NCI-H1105 (cell line): ENCODE measurements at regions not wholly inside any gene's neighbourhood (a gene's known extent, or its start where the extent isn't known, plus 50 kb on each side); places are given as distances from the start of the nearest gene placed in this dataset.

Experiments
- DNase-seq: peaks from one replicate; lab custom pipeline; 2025; lab: John Stamatoyannopoulos, UW

DNA sequence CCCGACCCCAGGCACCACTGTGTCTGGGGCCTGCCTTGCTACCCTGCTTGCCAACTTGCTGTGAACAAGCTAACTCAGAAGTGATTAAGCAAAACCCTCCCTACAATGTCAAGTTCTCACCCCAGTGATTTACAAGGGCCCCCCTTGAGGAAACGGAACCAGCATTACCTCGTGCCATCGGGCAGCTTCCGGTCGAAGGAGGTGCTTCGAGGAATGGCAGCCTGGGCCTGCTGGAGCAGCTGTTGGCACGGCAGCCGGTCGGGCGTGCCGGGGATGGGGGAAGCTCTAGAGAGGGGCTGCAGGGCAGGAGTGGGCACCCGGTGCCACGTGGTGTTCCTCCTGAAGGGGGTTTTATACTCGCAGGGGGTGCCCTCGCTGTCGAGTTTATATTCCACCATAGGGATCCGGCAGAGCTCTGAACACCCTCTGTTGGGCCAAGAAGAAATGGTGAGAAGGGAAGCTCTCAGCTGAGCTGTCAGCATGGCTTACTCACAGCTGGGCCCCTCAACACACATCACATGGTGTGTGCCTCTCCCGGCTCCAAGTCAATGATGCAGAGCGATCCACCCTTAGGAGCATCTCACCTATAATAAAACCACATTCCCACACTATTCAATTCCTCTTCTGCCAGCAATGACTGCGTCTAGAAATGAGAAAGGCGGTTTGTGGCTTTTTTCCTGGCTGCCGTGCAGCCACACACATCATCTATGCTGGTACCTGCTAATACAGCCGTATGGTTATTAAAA lies 184.4 kb downstream of the SIPA1L2 start:
- no peak for DNase-seq

DNA sequence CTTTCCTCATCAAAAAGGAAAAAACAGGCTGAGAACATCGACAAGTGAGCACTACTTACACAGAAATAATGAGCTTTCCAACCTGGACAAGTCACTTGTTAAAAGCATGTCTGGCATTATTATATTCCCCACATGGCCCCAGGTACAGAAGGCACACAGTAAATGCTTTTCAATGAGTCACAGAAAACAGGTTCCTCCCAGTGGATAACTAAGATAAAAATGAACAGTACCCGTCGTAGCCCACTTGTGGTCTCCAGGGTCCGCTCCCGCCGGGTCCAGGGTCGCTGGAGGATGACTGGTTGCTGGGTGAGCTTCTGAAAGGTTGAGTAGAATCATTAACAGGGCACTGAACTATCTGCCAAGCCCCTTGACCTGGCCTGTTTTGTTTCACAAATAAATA lies 186.6 kb downstream of the SIPA1L2 start:
- DNase-seq = no peak

DNA sequence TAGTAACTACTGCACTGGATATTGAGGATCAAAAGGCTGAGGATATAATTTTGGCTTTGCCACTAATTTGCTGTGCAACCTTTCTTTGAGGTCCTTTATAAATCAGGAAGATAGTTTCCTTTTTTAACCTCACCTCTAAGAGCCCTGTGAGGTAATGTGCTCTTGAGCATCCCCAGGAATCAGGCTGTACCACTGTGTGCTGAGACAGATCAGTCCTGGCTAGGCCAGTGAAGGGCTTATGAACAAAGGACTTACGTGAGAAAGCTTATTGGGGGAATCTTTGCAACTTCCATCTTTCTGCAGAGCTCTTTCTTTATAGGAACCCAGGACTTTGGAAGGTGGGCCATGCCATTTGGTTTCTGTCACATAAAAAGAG lies 188.9 kb downstream of the SIPA1L2 start:
- no peak for DNase-seq

DNA sequence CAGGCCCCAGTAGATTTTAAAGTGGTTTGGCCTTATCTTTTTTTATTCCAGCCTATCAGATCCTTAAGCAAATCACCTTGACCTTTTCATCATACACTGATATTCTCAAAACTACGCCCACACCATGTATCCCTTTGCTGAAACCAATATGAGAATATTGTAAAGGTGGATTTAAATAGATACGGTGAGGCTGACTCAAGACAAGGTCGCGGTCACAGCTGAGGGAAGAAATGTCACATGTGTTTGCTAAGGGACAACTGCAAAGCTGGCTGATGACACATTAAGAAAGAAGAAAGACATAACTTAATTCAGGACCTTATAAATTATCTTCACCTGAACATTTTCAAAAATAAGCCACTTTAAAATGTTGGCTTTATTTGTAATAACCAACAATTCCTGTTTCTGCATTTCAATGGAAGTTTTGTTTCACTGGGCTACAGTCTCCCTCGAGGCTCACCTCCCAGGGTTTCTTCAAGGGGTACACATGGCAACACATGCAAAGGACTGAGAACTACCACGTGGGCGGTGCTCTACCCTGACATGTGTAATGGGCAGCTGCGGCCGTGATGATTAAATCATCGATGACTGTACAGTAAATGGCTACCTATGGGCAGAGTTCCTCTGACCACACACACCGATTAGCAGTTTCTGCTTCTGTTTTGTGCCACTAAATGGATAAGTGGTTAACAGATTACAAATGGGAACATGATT lies 189.5 kb downstream of the SIPA1L2 start:
- no peak for DNase-seq

DNA sequence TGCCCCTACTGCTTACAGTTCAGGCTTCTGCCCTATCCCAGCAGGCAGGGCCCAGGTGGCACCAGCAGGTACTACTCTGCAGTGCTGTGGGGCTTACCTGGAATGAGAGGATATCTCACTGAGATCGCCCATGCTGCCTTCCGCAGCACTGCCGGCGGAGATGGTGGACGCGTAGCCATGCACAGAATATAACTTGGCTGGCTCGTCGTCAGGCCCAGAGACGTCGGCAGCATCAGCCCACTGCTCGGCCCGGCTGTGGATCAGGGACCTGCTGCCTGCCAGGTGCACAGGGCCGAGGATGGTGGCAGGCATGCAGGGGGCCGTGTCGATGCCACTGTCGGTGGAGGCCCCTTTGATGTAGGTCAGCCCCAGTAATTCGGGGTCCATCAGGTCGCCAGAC lies 190.9 kb downstream of the SIPA1L2 start:
- no peak for DNase-seq

DNA sequence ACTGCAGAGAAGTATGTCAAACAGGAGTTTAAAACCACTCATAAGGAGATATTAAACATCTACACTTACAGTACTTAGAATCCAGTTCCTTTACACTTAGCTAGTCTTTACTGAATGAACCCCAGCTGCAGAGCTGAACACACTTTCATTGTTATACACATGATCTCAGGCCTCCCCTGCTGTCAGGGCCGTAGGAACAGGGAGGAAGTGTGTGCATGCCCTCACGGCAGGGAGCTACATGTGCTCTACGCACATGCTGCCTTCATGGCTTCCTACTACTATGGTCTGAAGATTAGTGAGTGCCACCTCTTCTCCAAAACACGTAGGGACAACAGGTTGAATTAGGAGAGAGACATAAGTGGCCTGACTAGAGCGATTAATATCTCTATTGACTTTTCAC lies 191.5 kb downstream of the SIPA1L2 start:
- no peak for DNase-seq

DNA sequence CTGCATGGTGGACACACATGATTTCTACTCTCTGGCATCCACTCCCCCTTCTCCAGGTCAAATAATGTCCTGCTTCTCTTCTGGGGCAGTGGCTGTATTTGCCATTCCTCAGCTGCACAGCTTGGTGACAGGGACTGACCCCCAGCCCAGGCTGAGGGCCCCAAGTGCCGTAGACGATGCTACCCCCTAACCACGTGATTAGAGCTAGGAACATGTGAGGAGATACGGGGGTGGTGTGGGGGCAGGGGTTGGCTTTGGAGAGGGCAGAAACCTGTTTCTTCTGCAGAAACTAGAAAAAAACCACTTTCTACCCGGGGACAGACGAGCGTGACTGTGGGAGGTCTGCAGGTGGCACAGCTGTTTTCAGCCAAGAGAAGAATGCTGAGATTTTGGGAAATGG lies 192.4 kb downstream of the SIPA1L2 start:
- no peak for DNase-seq

DNA sequence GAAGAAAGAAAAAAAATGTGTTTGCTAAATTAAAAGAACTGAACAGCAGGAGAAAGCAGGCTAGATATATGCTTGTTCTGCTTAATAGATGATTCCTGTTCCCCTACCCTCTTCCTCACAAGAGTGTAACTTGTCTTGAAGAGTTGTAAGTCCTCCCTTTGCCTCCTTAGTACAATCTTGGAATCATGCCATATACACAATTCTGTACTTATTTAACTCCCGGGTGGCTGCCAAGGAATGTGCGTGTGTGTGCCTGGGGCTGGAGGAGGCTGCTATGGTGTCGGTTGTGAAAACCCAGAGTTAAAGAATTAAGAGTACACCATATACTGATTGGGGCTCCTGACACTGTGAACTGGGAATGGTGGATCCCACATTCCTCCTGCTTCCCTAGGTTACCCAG lies 194.2 kb downstream of the SIPA1L2 start:
- DNase-seq = no peak

DNA sequence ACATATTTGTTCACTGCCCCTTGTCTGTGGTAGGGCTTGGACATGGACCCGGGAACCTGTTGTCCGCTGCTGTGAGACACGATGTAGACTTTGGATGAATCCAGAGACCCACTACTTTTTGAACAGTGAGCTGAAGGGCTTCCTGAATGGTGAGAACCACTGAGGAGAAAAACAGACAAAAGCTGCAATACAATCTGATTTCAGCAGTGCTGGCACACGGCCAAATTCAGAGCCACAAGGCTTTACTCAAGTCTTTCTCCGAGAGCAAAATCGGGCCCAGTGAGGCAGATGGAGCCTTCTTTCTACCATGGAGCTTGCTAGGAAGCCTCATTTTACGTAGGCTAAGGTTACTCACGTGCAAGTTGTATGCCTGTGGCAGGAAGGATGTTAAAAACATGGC lies 197.6 kb downstream of the SIPA1L2 start:
- DNase-seq = no peak

DNA sequence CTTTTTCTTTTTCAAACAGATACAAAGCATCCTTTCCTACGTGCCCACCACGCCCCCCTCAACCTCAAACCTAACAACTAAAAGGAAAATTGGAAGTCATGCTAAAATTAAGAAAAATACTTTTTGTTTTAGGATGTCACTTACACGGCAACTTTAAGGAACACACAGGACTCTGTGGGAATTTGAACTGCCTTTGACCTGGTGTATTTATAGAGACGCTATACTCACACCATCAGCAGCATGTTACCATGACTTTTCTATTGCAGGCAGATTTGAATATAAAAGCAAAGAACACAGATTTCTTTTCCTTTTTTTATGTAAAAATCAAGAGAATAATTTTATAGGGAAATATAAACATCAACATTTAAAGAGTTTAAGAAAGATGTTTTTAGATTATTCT lies 198.2 kb downstream of the SIPA1L2 start:
- DNase-seq = no peak

DNA sequence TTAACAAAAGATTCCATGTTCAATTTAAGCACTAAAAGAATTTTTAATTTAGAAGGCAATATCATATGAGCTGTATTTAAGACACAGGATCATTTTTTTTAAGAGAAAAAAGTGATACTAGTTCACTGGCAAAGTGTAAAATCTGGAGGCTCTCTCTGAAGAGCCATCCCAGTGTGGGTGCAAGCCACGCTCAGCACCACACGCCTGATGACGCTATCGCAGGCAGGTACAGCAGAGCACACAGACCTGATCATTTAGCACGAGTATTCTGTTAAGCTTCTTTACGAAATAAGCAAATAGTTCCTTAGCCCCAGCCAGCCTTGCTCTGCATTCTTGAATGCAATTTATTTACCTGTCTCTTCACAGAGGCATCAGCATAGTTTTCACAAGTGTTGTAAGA lies 198.6 kb downstream of the SIPA1L2 start:
- no peak for DNase-seq

DNA sequence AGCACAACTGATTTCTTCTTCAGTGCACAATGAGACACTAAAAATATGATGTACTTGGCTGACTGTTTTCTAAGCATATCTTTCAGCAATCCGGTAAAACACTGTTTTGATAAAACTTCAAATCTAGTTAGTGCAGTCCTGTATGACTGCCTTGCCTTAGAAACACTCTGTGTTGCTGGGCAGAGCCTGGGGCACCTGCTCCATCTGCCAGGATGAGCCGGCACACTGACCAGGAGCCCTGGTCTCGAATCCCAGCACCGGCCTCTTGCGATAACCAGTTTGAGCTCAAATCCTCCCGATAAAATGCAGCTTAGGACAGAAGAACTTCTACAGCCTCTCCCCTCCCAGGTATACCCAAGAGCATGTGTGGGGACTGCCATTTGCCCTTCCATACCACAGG lies 199.5 kb downstream of the SIPA1L2 start:
- DNase-seq = no peak

DNA sequence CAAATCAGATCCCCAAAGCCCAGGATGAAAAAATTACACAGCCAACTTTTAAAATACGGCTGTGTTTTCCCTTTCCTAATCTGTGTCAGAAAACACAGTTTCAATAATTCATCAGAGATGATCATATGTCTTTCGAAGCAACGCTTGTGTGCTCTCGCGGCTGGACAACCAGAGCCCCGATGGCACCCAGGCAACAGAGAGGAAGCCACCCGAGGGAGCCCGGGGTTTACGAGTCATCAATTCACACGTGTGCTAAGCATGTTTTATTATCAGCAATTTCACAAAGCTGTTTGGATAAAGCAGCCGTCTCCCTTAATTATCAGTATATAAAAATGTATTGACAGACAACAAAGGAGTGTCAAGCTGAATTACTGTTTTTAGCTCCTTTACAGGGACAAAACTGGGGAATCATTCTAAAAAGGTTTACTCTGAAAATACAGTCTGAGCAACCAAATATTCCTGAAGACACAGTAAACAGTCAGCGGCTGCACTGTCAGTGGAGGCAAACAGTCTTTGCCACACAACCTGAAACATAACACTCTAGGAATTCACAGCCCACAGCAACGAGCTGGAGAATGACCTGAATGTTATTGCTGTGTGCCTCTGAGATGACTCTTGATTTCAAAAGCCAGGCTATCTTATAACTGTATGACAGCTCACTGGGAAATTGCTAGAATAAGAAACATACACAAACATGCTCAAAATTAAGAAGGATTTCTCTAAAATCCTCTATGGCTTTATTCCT lies 201.0 kb downstream of the SIPA1L2 start:
- DNase-seq = no peak

DNA sequence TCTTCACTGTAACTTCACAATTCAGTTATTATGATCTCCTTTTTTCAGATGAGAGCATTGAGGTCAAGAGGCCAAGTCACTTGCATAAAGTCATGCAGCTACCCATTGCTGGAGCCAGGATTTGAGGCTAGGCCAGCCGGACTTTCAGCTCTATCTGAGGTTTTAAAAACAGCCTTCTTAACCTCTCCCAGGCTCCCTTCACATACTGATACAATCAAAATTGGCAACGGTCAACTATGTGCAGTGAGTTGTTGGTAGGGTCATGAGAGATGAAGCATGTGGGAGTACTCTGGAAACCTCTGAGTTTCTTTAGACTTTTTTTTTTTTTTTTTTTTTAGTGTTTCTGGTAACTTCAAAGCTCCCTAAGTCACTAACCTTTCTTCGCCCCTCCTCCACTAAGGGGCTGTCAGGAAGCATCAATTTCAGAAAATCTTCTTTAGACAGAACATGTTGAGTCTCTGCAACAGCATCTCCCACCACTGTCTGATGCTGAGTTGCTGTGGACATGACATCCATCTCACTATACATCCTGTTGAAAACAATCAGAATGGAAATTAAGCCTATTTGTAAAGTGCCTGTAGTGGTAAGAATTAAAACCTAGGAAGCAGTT lies 201.8 kb downstream of the SIPA1L2 start:
- DNase-seq = no peak

DNA sequence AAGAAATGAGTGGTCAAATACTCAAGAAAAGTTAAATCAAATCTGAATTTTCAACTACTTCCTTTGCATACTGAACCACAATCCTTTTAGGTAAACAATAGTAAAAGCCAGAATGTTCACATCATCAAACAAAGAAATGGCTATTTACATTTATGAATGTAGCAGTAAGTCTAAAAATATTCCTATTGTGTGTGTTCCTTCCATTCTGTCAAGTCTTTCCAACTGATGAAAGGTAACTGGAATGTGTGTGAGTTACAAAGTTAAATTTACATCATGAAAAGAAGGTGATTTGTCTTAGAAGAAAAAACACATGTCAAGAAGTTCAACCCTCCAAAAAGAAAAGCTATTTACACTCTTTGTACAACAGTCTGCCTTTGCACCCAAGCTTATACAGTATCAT lies 203.1 kb downstream of the SIPA1L2 start:
- DNase-seq = no peak

DNA sequence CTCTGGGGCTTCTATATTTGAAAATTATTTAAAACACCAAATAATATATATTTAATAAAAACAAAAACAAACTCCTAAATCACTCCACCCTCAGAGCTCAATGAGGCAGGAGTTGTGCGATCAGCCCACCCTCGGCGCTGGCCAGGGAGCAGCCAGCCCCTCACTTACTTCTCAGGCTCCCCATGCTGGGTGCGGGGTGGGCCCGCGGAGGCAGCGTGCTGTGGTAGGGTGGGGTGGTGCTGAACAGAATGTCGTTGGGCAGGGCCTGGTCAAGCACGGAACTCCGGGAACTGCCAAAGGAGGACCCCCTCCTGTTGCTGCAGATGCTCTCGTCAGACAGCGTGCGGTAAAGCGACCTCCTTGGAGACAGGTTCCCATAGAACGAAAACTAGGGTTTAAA lies 204.5 kb downstream of the SIPA1L2 start:
- DNase-seq = no peak

DNA sequence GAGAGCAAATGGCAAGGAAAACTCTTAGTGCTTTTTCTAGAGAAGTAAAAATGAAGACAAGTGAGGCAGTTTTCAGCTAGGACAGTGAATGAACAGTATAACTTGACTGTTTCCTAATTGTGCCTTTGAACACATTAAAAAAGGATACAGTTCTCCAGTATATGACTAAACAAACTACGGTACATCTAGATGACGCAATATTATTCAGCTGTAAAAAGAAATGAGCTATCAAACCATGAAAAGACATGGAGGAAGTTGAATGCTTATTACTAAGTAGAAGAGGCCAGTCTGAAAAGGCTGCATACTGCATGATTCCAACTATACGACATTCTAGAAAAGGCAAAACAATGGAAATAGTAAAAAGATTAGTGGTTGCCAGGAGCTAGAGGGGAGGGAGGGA lies 206.3 kb downstream of the SIPA1L2 start:
- no peak for DNase-seq

DNA sequence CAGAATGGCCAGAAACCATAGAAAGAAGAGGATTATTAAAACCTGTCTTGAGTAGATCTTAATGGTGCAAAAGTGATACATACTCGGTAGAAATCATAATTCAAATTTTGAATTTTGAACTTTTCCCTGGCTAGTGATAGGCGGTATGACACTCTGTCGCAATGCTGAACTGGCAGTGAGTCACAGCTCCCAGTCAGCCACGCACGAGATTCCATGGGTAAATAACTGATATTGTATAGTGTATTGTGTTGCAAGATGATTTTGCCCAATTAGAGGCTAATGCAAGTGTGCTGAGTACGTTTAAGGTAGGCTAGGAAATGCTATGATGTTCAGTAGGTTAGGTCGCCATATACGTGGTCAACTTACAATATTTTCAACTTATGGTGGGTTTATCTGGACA lies 207.0 kb downstream of the SIPA1L2 start:
- DNase-seq = no peak

DNA sequence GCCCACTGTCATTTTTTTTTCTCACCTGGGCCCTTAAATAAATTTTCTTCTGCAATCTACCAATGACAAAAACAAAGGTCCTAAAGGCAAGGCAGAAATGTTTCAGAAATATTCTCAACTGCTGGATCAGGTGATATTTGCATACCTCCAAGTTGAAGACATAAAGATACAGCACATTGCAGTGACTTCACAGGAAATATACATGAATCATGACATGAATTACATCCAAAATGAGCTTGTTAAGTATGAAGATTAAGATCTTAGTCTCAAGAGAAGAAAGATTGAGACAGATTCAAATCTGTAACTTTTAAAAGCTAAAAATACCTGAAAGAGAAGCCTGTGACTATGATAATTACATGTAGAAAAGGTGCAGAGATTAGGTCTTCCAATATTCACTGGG lies 207.8 kb downstream of the SIPA1L2 start:
- no peak for DNase-seq

DNA sequence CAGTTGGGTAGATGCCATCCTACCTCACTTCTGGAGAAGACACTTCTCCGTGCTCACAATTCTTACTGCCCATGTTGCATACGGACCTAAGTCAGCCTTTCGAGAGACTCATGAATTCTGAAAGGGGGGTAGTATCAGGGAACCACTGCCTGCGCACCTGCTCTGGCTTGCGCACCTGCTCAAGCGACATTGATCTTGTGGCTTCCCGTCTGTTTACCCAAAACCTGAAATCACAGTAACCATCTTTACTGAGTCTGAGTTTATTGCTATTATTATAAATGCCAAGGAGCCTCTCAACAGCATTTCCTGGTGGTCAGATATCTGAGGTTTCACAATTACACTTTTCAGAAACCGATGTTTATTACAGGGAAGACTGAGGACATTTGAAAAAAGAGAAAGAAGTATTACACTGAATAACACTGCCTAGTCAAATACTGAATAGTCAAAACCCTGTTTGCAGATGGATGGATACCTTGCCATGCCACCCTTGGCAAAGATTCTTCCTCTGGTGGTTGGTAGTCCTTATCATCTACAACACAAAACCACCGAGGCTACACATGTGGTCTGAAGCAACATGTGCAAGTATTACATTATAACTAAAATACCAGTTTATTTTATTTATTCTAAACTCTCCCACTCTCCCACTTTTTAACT lies 208.7 kb downstream of the SIPA1L2 start:
- peak; percentile 67 for DNase-seq

DNA sequence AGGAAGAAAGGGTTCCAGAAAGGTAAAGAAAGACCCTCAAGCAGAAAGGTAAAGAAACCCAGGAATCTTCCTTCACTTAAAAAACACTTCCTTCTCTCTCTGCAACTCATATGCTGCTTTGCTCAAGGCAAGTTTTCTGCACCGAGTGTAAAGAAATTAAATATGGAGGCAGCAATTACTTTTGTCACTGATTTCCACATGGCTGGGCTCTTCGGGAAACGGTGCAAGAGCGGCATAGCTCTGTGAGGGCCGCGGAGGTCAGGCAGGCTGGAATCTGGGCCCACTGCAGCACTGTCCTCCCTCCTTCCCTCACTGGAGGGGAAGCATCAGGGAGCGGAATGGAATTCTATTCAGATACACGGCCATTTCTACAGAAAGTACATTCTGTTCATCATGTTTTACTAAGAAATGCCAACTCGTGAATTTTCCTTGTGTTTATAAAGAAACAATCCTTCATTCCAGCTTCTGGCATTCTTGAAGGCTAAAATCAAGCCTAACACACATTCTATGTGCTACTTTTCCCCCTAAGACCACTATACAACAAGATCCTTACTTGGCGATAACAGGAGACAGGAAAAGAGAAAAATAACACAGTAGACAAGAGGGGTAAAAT lies 212.2 kb downstream of the SIPA1L2 start:
- no peak for DNase-seq

DNA sequence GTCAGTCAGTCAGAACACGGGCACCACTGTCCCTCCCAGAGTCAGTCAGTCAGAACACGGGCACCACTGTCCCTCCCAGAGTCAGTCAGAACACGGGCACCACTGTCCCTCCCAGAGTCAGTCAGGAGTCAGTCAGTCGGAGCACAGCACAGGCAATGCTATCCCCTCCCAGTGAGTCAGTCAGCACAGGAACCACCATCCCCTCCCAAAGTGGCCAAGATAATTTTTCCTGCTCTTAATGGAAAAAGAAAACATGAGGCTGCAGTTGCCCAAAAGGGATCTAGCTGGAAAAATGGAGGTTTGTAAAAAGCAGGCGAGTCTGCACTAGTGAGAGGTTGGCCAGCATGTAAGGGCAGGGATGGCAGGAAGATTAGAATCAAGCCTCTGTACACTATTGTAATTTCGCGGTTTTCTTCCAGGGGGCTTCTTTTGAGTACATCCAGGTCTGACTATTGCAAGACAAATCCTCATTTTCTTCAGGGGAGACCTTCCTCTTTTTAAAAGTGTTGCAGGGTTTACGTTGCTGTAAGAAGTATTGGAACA lies 213.8 kb downstream of the SIPA1L2 start:
- DNase-seq = peak; percentile 19
